OCI-LY7 (cell line): ENCODE measurements at regions not wholly inside any gene's neighbourhood (a gene's known extent, or its start where the extent isn't known, plus 50 kb on each side); places are given as distances from the start of the nearest gene placed in this dataset.

ENCODE experiments used
- BruUV-seq: library from RNA; stranded (reverse); fragments of 400-500 nt; replicated peaks from 2 replicates; lab custom pipeline; 2021; lab: Mats Ljungman, UMichigan
- CTCF ChIA-PET: fragments of 300-600 bp; sonication (Branson Sonifier 250); formaldehyde crosslinking; loops from one replicate; lab custom pipeline; 2022; ENCODE audit warnings: antibody characterized with exemption; ENCODE audit not compliant: unreplicated experiment; lab: Charles Lee
- POLR2A ChIA-PET: fragments of 300-600 bp; sonication (Branson Sonifier 250); formaldehyde crosslinking; loops from one replicate; lab custom pipeline; 2022; ENCODE audit warnings: antibody characterized with exemption; lab: Charles Lee
- DNase-seq: peaks from one replicate; pipeline ENCODE4 v3.0.0-alpha.2; 2015; ENCODE audit warnings: low spot score
- H2AFZ ChIP-seq: fragments of 200-600 bp; sonication (generic), shearing (Covaris generic); 2 replicates; pipeline ENCODE4 v1.6.1; 2014; ENCODE audit warnings: mild to moderate bottlenecking, antibody characterized with exemption, low read length, moderate library complexity
- H3K27ac ChIP-seq: fragments of 200-600 bp; sonication (generic); 2 replicates; pipeline ENCODE4 v1.5.1; 2014; ENCODE audit warnings: mixed run types, low read depth, mild to moderate bottlenecking, moderate library complexity, low read length, inconsistent platforms; ENCODE audit not compliant: poor library complexity, severe bottlenecking
- H3K36me3 ChIP-seq: fragments of 200-600 bp; sonication (generic); 2 replicates; pipeline ENCODE4 v1.6.1; 2014; ENCODE audit warnings: mild to moderate bottlenecking, antibody characterized with exemption, low read length, moderate library complexity, mixed read lengths; ENCODE audit not compliant: insufficient read depth
- H3K4me1 ChIP-seq: fragments of 200-600 bp; sonication (generic); 2 replicates; pipeline ENCODE4 v1.5.1; 2014; ENCODE audit warnings: mild to moderate bottlenecking, low read length; ENCODE audit not compliant: insufficient read depth, poor library complexity, severe bottlenecking
- H3K4me2 ChIP-seq: fragments of 200-600 bp; sonication (generic); 2 replicates; pipeline ENCODE4 v1.6.1; 2014; ENCODE audit warnings: mild to moderate bottlenecking, low read length
- H3K4me3 ChIP-seq: fragments of 200-600 bp; sonication (generic); 2 replicates; pipeline ENCODE4 v1.5.1; 2014; ENCODE audit warnings: mild to moderate bottlenecking, low read depth, low read length; ENCODE audit not compliant: poor library complexity, severe bottlenecking
- H3K79me2 ChIP-seq: fragments of 200-600 bp; sonication (generic); 2 replicates; pipeline ENCODE4 v1.6.1; 2016; ENCODE audit warnings: low read depth, mild to moderate bottlenecking, low read length, moderate library complexity, mixed read lengths; ENCODE audit not compliant: insufficient read depth
- H3K9me2 ChIP-seq: fragments of 200-600 bp; sonication (generic); 2 replicates; pipeline ENCODE4 v1.6.1; 2016; ENCODE audit warnings: mild to moderate bottlenecking, low read length, mixed read lengths; ENCODE audit not compliant: insufficient read depth
- H3K9me3 ChIP-seq: fragments of 200-600 bp; sonication (generic); 2 replicates; pipeline ENCODE4 v1.6.1; 2014; ENCODE audit warnings: mild to moderate bottlenecking, mixed run types, low read length, mixed read lengths
- H4K20me1 ChIP-seq: fragments of 200-600 bp; sonication (generic); 2 replicates; pipeline ENCODE4 v1.6.1; 2014; ENCODE audit warnings: mild to moderate bottlenecking, antibody characterized with exemption, low read length, moderate library complexity, mixed read lengths; ENCODE audit not compliant: insufficient read depth
- CTCF ChIP-seq: fragments of 200-600 bp; sonication (generic); conservative IDR thresholded peaks from 2 replicates; pipeline ENCODE4 v1.5.1; 2014; ENCODE audit warnings: mild to moderate bottlenecking, antibody characterized with exemption, low read length, moderate library complexity, mixed read lengths
- EZH2phosphoT487 ChIP-seq: fragments of 200-600 bp; sonication (generic); IDR thresholded peaks from 2 replicates; pipeline ENCODE4 v1.6.1; 2018; ENCODE audit warnings: low read depth, borderline replicate concordance, mild to moderate bottlenecking, mixed run types, antibody characterized with exemption, low read length, moderate library complexity, mixed read lengths
- intact Hi-C: fragments of 100-400 bp; cut with micrococcal nuclease; formaldehyde crosslinking; loops from one replicate; pipeline ENCODE4 v1.10.0; 2022; ENCODE audit not compliant: unreplicated experiment

GRCh38 chr18:57273194-57273593, 79.2 kb upstream of the ST8SIA3 start:
- Histone ChIP-seq H3K4me2 (no peak overlapping the region), H3K79me2 (no peaks in the 10 kb centered on the region), H3K9me3 (no peaks in the 10 kb centered on the region), H3K4me3 (no peak overlapping the region), H3K4me1 (no peaks in the 10 kb centered on the region), H4K20me1 (no peaks in the 10 kb centered on the region), H3K9me2 (no peaks in the 10 kb centered on the region), H3K36me3 (no peaks in the 10 kb centered on the region), H3K27ac (no peak overlapping the region), H2AFZ (no peak overlapping the region)
- POLR2A ChIA-PET, result no interaction called here
- no peak for DNase-seq
- CTCF ChIA-PET, result no interaction called here
- TF ChIP-seq CTCF (no peak), EZH2phosphoT487 (no peak)
- BruUV-seq, result no TSS peak
- intact Hi-C loops, result no loop called here

GRCh38 chr18:57275111-57275510, 77.2 kb upstream of the ST8SIA3 start:
- no peaks in the 10 kb centered on the region for H4K20me1 ChIP-seq
- H3K9me3 ChIP-seq, result no peaks in the 10 kb centered on the region
- H3K36me3 ChIP-seq, result no peaks in the 10 kb centered on the region
- no TSS peak for BruUV-seq
- intact Hi-C loops, result no loop called here
- H3K4me1 ChIP-seq, result no peaks in the 10 kb centered on the region
- H2AFZ ChIP-seq, result no peak overlapping the region
- POLR2A ChIA-PET, result no interaction called here
- no peak overlapping the region for H3K4me3 ChIP-seq
- DNase-seq, result no peak
- no peak overlapping the region for H3K4me2 ChIP-seq
- no peak overlapping the region for H3K27ac ChIP-seq
- no peaks in the 10 kb centered on the region for H3K79me2 ChIP-seq
- TF ChIP-seq CTCF, result no peak
- no peak for TF ChIP-seq EZH2phosphoT487
- H3K9me2 ChIP-seq, result no peaks in the 10 kb centered on the region
- CTCF ChIA-PET, result no interaction called here

GRCh38 chr18:57276829-57277228, 75.5 kb upstream of the ST8SIA3 start:
- intact Hi-C loops, result no loop called here
- Histone ChIP-seq H3K4me2 (no peak overlapping the region), H3K4me1 (no peaks in the 10 kb centered on the region), H4K20me1 (no peaks in the 10 kb centered on the region), H3K79me2 (no peaks in the 10 kb centered on the region), H2AFZ (no peak overlapping the region), H3K9me2 (no peaks in the 10 kb centered on the region), H3K36me3 (no peaks in the 10 kb centered on the region), H3K27ac (no peak overlapping the region), H3K4me3 (no peak overlapping the region), H3K9me3 (no peaks in the 10 kb centered on the region)
- ChIA-PET POLR2A (no interaction called here), CTCF (no interaction called here)
- no peak for DNase-seq
- BruUV-seq, result no TSS peak
- TF ChIP-seq CTCF (no peak), EZH2phosphoT487 (no peak)
